Fibroblast of mammary gland (primary cell): ENCODE measurements at regions not wholly inside any gene's neighbourhood (a gene's known extent, or its start where the extent isn't known, plus 50 kb on each side); places are given as distances from the start of the nearest gene placed in this dataset.

Experiments
- DNase-seq: peaks from one replicate; pipeline ENCODE4 v3.0.0-alpha.2; 2010; ENCODE audit warnings: low read depth
- H3K4me3 ChIP-seq: 2 replicates; pipeline ENCODE4 v1.5.1; 2011; ENCODE audit warnings: low read depth, mild to moderate bottlenecking, low read length, moderate library complexity; ENCODE audit not compliant: control insufficient read depth
- TF ChIP-seq, protein P1 (sequence below): conservative IDR thresholded peaks from 2 replicates; pipeline ENCODE4 v1.5.1; 2011; ENCODE audit warnings: low read depth, low read length, inconsistent platforms; ENCODE audit not compliant: control insufficient read depth, insufficient read depth

DNA sequence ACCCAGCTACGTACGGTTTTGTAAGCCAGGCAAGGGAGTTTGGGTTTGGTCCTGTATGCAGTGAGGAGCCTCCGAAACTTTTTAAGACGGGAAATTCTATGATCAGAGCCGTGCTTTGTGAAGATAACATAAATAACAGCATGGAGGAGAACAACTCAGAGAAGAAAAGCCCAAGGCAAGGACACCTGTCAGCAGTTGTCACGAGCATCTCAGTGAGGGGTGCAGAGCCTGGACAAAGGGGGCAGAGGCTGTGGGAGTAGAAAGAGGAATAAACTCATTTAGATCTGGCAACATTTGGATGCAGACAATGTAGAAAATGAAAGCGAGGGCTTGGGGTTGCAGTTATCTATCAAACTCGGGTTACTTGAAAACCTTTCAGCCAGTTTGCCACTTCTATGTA, 64.5 kb downstream of the CAVIN2 start:
- H3K4me3 ChIP-seq = no peak overlapping the region
- no peak for DNase-seq
- TF ChIP-seq, protein P1, sequence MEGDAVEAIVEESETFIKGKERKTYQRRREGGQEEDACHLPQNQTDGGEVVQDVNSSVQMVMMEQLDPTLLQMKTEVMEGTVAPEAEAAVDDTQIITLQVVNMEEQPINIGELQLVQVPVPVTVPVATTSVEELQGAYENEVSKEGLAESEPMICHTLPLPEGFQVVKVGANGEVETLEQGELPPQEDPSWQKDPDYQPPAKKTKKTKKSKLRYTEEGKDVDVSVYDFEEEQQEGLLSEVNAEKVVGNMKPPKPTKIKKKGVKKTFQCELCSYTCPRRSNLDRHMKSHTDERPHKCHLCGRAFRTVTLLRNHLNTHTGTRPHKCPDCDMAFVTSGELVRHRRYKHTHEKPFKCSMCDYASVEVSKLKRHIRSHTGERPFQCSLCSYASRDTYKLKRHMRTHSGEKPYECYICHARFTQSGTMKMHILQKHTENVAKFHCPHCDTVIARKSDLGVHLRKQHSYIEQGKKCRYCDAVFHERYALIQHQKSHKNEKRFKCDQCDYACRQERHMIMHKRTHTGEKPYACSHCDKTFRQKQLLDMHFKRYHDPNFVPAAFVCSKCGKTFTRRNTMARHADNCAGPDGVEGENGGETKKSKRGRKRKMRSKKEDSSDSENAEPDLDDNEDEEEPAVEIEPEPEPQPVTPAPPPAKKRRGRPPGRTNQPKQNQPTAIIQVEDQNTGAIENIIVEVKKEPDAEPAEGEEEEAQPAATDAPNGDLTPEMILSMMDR = no peak

DNA sequence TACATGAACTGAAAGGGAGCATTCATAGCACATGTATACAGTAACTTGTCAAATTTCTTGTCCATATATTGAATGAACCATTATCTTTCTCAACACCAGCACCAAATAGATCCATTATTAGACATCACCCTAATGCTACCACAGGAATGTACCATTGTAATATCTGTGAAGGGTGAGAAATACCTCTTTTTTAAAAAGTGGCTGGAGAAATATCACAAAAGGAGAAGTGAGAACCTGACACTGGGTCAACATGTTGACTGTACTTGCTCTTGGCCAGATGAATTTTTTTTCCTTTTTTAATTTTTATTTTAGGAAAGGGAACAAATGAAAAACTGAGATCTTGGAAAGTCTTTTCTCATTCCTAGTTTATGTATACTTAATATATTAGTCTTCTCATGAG, 63.5 kb downstream of the CAVIN2 start:
- TF ChIP-seq, protein P1 = no peak
- H3K4me3 ChIP-seq = no peak overlapping the region
- DNase-seq = no peak
